Liver (tissue), 7 donors: ENCODE measurements at regions not wholly inside any gene's neighbourhood (a gene's known extent, or its start where the extent isn't known, plus 50 kb on each side); places are given as distances from the start of the nearest gene placed in this dataset.
A peak's percentile ranks its signal among the peaks of the same experiment; 100 is the strongest.

Experiments used
- DNase-seq: peaks from one replicate; pipeline ENCODE4 v3.0.0-alpha.2; 2017; ENCODE audit warnings: low spot score
- H3K27ac ChIP-seq, 2 donors: one replicate each; pipeline ENCODE4 v1.7.0; 2013; ENCODE audit warnings: inconsistent platforms in 2 of 2, low read length in 2 of 2, control low read depth in 1 of 2, low read depth in 1 of 2, mild to moderate bottlenecking in 1 of 2
- H3K27me3 ChIP-seq, 4 donors: one replicate each; pipeline versions ENCODE4 v1.6.1 to v1.7.0; 2013; ENCODE audit warnings: low read length in 3 of 4, inconsistent platforms in 1 of 4, mild to moderate bottlenecking in 1 of 4, moderate library complexity in 1 of 4; ENCODE audit not compliant: control insufficient read depth in 4 of 4, insufficient read depth in 4 of 4
- H3K36me3 ChIP-seq, 4 donors: one replicate each; pipeline versions ENCODE4 v1.6.1 to v1.7.0; 2013; ENCODE audit warnings: low read length in 3 of 4, mild to moderate bottlenecking in 3 of 4, low read depth in 1 of 4, moderate library complexity in 1 of 4; ENCODE audit not compliant: control insufficient read depth in 4 of 4, insufficient read depth in 3 of 4
- H3K4me1 ChIP-seq, 4 donors: one replicate each; pipeline versions ENCODE4 v1.6.1 to v1.7.0; 2013; ENCODE audit warnings: low read length in 3 of 4, mild to moderate bottlenecking in 3 of 4, moderate library complexity in 1 of 4; ENCODE audit not compliant: control insufficient read depth in 4 of 4, insufficient read depth in 4 of 4
- H3K4me3 ChIP-seq, 3 donors: one replicate each; pipeline versions ENCODE4 v1.6.1 to v1.7.0; 2013; ENCODE audit warnings: low read length in 3 of 3, control low read depth in 1 of 3, low read depth in 1 of 3, mild to moderate bottlenecking in 1 of 3
- H3K9ac ChIP-seq, 2 donors: one replicate each; pipeline ENCODE4 v1.7.0; 2013; ENCODE audit warnings: low read length in 2 of 2, mild to moderate bottlenecking in 2 of 2, moderate library complexity in 2 of 2, control low read depth in 1 of 2, low read depth in 1 of 2
- H3K9me3 ChIP-seq, 4 donors: one replicate each; pipeline versions ENCODE4 v1.6.1 to v1.7.0; 2013; ENCODE audit warnings: low read length in 3 of 4; ENCODE audit not compliant: control insufficient read depth in 4 of 4
- ATF3 ChIP-seq: IDR thresholded peaks from 2 replicates; pipeline ENCODE4 v1.6.1; 2016; ENCODE audit warnings: antibody characterized with exemption
- FOXA2 ChIP-seq: IDR thresholded peaks from 2 replicates; pipeline ENCODE4 v1.6.1; 2016; ENCODE audit warnings: antibody characterized with exemption
- HNF4A ChIP-seq, 2 donors: conservative IDR thresholded peaks; 2 replicates each; pipeline ENCODE4 v1.6.1; 2016; ENCODE audit warnings: antibody characterized with exemption in 2 of 2, mild to moderate bottlenecking in 2 of 2
- HNF4G ChIP-seq: IDR thresholded peaks from 2 replicates; pipeline ENCODE4 v1.6.1; 2016; ENCODE audit warnings: antibody characterized with exemption
- JUND ChIP-seq, 2 donors: IDR thresholded peaks; 2 replicates each; pipeline ENCODE4 v1.6.1; 2016; ENCODE audit warnings: antibody characterized with exemption in 2 of 2
- RAD21 ChIP-seq, 2 donors: IDR thresholded peaks; 2 replicates each; pipeline ENCODE4 v1.6.1; 2016; ENCODE audit warnings: antibody characterized with exemption in 2 of 2, mild to moderate bottlenecking in 2 of 2
- REST ChIP-seq: IDR thresholded peaks from 2 replicates; pipeline ENCODE4 v1.6.1; 2016; ENCODE audit warnings: antibody characterized with exemption, mild to moderate bottlenecking
- RXRA ChIP-seq, 2 donors: IDR thresholded peaks; 2 replicates each; pipeline ENCODE4 v1.6.1; 2017 to 2018; ENCODE audit warnings: antibody characterized with exemption in 2 of 2, mild to moderate bottlenecking in 1 of 2
- SP1 ChIP-seq: IDR thresholded peaks from 2 replicates; pipeline ENCODE4 v1.6.1; 2018; ENCODE audit warnings: antibody characterized with exemption, mild to moderate bottlenecking
- TAF1 ChIP-seq: conservative IDR thresholded peaks from 2 replicates; pipeline ENCODE4 v1.6.1; 2016; ENCODE audit warnings: antibody characterized with exemption, mild to moderate bottlenecking
- YY1 ChIP-seq: IDR thresholded peaks from 2 replicates; pipeline ENCODE4 v1.6.1; 2016; ENCODE audit warnings: antibody characterized with exemption, mild to moderate bottlenecking
- WGBS: extraction: QIAGEN DNeasy Blood & Tissue Kit; methylation state at CpG from one replicate; pipeline ENCODE4 v1.1.7; 2013; 5-methylcytosine and 5-hydroxymethylcytosine counted together
- donor health status: healthy.
- donor health status: healthy.
- donor health status: healthy.
- donor health status: healthy.

DNA sequence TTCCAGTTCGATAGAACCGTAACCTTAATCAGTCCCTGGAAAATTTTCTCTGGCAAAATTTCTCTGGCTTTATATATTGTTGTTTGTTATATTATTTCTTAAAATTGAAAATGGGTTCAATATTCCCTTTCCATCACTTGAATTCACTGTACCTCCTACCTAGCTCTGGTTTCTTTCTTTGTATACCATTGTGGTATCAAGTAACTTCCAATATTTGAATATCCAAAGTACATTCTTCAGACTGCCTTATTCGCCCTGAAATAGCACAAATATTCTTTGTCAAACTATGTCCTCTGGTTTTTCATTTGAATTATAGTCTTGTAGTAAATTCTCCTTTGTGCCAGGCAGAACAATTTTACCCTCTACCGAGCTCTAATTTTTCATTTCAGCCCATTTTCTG, 541.6 kb downstream of the REEP3 start:
- no peak for DNase-seq
- 62% methylated on average over 4 of the region's 4 CpGs for WGBS
- Histone ChIP-seq H3K27ac (no peak overlapping the region), H3K27me3 (no peaks in the 10 kb centered on the region), H3K9me3 (no peaks in the 10 kb centered on the region), H3K9ac (no peak overlapping the region), H3K4me1 (peaks cover 0 to 10% (median 8%) of the 10 kb centered on the region in 4 donors), H3K4me3 (no peak overlapping the region), H3K36me3 (no peaks in the 10 kb centered on the region)
- no peak for TF ChIP-seq HNF4G
- TF ChIP-seq RAD21 (IDR thresholded peaks at IDR 0.05) = no peak

- no peaks in the 10 kb centered on the region for H3K9me3 ChIP-seq
- H3K9ac ChIP-seq = no peak overlapping the region
- H3K27ac ChIP-seq = no peak overlapping the region
- no peak overlapping the region for H3K4me3 ChIP-seq
- H3K27me3 ChIP-seq = no peaks in the 10 kb centered on the region
- WGBS = 14% methylated on average over 4 of the region's 4 CpGs
- DNase-seq = no peak
- H3K36me3 ChIP-seq = no peaks in the 10 kb centered on the region
- H3K4me1 ChIP-seq = peaks cover 0 to 10% (median 8%) of the 10 kb centered on the region in 4 donors
- TF ChIP-seq REST (no peak), SP1 (peak; percentile 25), HNF4A (conservative IDR thresholded peaks at IDR 0.05) (peak; percentile 7 to 16), RXRA (IDR thresholded peaks at IDR 0.05) (peak; percentile 68 to 77)
Measured at GRCh38 chr10:64067009-64067606, 545.9 kb downstream of the REEP3 start.

DNA sequence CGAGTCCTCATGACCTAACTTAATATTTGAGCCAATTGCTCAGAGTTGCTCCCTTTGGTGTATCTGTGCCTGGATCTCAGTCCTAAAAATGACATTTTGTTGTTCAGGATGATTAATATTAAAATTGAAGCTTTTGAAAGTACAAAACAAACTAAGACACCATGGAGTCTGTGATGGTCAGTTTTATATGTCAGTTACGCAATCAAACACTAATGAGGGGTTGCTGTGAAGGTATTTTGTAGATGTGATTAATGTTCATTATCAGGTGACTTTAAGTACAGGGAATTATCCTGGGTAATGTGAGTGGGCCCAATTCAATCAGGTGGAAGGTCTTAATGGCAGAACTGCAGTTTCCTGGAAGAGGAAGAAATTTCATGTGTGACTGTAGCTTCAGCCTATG, 546.7 kb downstream of the REEP3 start:
- Histone ChIP-seq H3K4me3 (no peak overlapping the region), H3K27ac (no peak overlapping the region), H3K9ac (no peak overlapping the region), H3K9me3 (no peaks in the 10 kb centered on the region), H3K27me3 (no peaks in the 10 kb centered on the region), H3K4me1 (peaks cover 0 to 10% (median 8%) of the 10 kb centered on the region in 4 donors), H3K36me3 (no peaks in the 10 kb centered on the region)
- DNase-seq = no peak
- WGBS = 79% methylated on average over 2 of the region's 2 CpGs
- TF ChIP-seq RXRA (IDR thresholded peaks at IDR 0.05) = no peak
- no peak for TF ChIP-seq YY1
- no peak for TF ChIP-seq FOXA2
- no peak for TF ChIP-seq RAD21 (IDR thresholded peaks at IDR 0.05)
- TF ChIP-seq JUND (IDR thresholded peaks at IDR 0.05) = no peak
- no peak for TF ChIP-seq TAF1
- no peak for TF ChIP-seq ATF3
